ENCODE measurements at regions not wholly inside any gene's neighbourhood (a gene's known extent, or its start where the extent isn't known, plus 50 kb on each side); places are given as distances from the start of the nearest gene placed in this dataset.

GRCh38 chr6:22020299-22021003 lies 276.4 kb downstream of the PRL start:
- DNase-seq (ENCODE audit: low read depth in 2 of 2): no peak

GRCh38 chr6:22021966-22022365 lies 274.9 kb downstream of the PRL start:
- DNase-seq (ENCODE audit: low read depth in 2 of 2): no peak

- DNase-seq (ENCODE audit: low read depth in 2 of 2): no peak
Measured at GRCh38 chr6:22023937-22024336, 272.9 kb downstream of the PRL start.

DNA sequence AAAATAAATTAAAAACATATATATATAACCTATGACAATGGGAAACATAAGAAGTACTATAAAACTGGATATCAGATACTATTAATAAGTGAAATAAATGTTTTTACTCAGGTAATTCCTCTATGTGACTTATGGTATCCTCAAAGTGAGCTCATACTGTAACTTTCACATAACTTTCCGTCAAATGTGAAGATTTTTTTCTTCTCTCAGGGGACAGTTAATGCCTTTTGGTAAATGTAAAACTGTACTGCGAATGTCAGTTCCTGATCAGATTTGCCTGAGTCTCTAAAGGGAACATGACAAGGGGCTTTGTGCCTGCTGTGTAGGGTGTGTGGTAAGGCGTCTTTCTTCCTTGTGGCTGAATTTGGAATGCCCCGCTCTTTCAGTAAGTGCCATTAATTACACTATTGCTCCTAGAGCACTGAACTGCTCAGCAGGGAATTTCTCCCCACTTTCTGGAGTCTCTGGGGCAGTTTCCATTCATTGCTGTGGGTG lies 271.8 kb downstream of the PRL start:
- no peak for DNase-seq (ENCODE audit: low read depth in 2 of 2)

- DNase-seq (ENCODE audit: low read depth in 2 of 2): no peak
Measured at GRCh38 chr6:22025468-22026163, 271.2 kb downstream of the PRL start.

DNA sequence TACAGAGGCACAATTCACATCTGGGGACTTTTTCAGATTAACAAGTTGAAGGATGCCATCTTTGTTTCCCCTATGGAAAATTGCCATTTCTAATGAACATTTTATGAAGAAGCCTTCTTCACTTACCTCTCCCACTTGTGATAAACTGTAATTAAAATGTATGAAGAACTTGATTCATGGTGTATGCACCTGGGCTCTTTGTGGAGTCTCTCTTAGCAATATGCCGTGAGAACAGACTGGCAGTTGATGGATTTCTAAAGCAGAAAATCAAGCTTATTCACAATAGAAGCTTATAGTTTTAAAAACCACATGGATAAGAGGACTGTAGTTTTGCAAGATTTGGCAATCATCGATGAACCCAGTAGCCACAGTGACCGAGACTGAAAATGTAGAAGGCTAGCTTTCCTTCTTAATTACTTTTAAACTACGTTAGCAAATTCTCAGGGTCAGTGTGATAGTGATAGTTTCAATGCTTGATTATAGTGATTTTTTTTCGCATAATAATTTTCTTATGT lies 270.6 kb downstream of the PRL start:
- no peak for DNase-seq (ENCODE audit: low read depth in 2 of 2)

DNA sequence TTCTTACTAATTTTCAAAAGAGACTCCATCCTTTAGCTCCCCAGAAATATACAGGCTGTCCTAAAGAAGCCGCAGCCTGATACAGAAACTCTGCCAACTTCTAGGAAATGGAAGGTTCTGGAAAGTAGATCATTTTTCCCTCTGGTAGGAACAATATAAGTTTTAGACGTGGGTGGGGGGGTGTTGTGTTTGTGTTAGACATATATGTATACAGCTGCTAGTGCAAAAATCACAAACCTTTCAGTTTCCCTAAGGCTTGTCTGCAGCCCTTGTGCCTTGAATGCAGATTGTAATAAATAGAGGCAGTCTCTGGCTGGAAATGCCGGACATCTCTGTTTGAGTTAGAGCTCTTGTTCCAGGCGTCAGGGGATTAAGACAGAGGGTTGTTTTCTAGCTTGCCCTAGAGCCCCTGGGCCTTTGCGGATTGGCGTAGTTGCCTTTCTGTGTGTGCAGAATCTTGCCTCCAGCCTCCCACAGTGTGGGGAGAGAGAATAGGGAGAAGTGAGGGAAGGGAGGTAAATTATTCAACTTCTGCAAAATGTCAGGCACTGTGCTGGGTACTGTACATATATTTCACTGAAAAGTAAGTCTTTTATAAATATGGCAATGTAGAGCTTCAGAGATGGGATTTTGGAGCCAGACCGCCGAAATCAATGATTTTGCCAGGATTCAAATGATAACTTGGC lies 269.7 kb downstream of the PRL start:
- no peak for DNase-seq (ENCODE audit: low read depth in 2 of 2)

DNA sequence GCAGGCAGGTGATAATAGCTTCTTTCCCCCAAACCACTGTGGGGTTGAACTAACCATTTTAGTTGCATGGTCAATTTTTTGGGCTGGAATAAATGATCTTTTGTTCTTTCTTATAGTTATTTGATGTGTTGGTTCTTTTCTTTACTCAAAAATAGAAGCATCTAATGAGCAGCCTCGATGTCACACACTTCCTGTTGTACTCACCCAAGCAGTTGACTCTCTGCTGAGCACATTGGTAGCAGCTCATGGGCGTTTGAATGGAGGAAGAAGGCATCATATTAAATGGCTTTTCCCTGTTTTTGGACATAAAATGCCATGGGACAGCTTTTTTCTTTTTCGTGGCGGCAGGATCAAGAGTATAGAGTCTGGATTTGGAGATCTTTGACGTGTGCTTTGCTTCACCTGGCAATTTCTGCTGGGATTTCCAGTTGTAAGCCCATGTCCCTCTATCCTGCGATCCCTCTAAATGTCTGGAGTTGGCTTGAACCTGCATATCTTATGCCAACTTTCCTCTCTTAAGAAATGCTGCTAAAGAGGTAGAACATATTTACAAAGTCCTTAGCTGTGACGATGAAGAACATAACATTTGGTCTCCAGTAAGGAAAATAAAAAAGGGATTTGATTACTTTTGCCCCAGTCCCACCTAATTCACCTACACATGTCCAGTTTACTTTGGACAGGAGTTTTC lies 268.3 kb downstream of the PRL start:
- DNase-seq (ENCODE audit: low read depth in 2 of 2): no peak

- no peak for DNase-seq (ENCODE audit: low read depth in 2 of 2)
Measured at GRCh38 chr6:22029171-22029570, 267.7 kb downstream of the PRL start.

DNA sequence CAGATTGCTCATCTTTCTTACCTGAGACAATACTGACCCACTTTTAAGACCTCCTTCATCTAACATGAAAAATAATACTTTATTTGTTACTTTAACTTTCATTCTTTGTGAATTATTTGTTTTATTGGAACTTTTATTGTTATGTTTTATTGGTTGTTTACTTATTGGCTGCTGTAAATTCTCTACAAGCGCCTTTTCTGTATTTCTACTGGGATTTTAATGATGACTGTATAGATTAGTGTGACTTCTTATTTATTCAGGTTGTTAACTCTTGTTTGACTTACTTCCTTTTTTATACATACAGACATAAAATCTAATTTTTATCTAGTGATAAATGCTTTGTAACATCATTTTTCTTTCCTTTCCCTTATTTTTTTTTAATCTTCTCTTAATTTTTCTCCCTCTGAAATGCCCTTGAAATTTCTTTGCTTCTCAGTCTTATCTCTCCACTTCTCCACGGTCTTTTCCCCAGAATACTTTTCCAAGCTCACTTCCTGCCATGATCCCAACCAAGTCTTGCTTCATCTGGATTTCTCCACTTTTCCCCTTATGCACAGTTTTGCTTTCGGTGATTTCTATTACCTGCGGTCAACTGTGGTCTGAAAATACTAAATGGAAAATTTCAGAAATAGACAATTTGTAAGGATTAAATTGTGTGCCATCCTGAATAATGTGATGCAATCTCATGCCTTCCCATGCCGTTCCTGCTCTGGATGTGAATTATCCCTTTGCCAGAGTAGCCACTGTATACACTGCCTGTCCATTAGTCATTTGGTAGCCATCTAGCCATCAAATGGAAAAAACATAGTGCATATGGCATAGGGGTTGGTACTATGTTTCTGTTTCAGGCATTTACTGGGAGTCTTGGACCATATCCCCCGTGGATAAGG lies 265.9 kb downstream of the PRL start:
- DNase-seq (ENCODE audit: low read depth in 2 of 2): no peak

GRCh38 chr6:22035690-22036089 lies 261.1 kb downstream of the PRL start:
- no peak for DNase-seq (ENCODE audit: low read depth in 2 of 2)

GRCh38 chr6:22036275-22036674 lies 260.6 kb downstream of the PRL start:
- DNase-seq (ENCODE audit: low read depth in 2 of 2): no peak

DNA sequence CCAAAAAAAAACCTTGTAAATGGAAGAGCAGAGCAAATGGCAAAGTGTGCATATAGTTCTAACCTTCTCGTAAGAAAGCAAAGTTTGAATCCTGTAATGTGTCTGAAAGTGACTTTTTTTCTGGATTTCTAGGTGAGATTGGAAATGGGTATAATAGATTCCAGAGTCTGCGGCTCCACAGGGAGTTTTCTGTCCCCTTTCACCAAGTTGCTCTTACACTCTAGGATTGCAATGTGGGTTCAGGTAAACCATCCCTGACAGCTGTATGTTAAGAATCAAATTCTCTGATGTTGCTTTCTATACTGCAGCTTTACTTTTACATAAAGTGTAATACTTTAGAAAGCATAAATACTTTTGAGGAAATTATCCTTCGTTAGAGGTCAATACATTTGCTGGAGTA lies 260.1 kb downstream of the PRL start:
- no peak for DNase-seq (ENCODE audit: low read depth in 2 of 2)

DNA sequence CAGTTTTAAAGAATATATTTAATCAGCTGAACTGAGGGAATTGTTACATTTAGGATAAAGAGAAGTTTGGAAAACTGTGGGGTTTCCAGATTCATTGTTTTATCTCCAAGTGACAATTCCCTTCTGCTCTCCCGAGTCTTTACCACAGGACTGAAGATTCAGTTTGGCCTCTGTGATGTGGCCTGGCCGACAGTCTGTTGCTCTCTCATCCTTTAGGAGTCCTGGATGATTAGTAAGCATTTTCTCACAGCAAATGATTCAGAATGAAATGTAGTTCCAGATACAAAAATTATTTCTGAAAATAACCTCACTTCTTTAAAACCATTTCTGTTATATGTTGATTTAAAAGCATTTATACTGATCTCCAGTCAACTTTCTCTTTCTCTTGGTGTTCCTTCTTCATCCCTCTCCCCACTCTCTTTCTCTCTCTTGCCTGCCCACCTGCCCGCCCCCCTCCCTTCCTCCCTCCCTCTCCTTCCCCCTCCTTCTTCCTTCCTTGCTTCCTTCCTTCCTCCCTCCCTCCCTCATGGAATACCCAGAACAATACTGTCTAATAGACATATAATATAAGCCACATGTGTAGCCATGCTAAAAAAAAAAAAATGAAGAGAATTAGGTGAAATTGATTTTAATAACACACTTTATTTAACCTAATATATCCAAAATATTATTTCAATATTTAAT lies 254.9 kb downstream of the PRL start:
- DNase-seq (ENCODE audit: low read depth in 2 of 2): no peak

DNA sequence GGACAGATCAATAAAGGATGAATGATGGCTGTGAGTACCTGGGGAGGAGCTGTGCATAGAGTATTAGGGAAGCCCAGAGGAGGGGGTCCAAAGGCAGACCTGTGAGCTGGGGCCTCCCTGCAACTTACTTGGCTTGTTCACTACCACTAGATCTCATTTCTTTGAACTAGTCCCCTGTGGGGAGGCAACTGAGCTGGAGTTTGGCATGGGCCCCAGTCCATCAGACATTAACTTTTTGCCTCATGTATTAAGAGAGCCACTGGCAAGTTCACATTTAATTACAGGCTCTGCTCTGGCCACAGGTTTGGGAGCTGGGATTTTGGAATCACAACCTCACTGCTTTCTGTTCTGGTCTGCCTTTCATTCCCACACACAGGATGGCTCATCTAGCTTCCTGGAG lies 254.1 kb downstream of the PRL start:
- no peak for DNase-seq (ENCODE audit: low read depth in 2 of 2)

- DNase-seq (ENCODE audit: low read depth in 2 of 2): no peak
Measured at GRCh38 chr6:22043284-22043962, 253.4 kb downstream of the PRL start.

DNA sequence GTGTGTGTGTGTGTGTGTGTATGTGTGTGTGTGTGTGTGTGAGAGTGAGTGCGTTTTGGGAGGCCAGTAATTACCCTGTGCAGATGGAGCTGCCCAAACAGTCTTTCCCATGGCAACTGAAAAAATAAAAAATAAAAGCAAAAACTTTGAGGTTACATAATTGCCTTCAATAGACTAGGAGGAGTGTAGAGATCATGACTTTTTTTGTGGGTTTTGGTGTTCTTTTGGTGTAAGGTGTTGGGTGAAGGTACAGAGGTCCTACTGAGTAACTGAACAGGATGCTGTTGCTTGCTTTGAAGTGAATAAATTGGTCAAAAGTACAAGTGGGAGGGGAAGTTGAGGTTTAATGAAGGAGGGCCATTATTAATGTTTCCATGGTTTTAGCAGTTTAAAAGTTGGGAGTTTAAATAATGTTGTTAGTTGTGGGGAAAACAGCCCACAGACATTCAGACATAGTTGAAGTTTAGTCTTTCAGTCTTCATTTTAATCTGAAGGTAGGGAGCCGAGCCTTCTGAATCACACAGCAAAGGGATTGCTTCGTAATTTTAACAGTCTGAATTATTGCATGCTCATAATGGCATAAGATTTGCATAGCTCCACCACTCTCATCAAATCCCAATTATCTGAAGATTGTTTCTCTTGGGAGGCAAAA lies 251.4 kb downstream of the PRL start:
- DNase-seq (ENCODE audit: low read depth in 2 of 2): no peak

DNA sequence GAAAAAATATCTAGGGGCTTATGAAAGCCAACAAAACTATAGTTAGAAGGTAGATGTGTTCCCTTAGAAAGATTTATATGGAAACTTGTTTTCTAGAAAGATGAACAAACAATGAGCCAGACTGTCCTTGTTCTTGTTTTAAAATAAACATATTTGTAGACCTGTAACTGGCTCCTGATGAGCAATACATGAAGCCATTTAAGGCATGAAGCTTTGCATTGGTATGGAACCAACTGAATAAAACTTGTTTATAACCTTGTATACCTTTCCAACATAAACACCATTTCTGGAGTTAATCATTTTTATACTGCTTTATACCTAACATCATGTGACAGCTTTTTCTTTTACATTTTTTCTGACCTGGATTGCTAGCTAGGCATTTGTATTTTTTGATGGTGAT lies 247.8 kb downstream of the PRL start:
- no peak for DNase-seq (ENCODE audit: low read depth in 2 of 2)

DNA sequence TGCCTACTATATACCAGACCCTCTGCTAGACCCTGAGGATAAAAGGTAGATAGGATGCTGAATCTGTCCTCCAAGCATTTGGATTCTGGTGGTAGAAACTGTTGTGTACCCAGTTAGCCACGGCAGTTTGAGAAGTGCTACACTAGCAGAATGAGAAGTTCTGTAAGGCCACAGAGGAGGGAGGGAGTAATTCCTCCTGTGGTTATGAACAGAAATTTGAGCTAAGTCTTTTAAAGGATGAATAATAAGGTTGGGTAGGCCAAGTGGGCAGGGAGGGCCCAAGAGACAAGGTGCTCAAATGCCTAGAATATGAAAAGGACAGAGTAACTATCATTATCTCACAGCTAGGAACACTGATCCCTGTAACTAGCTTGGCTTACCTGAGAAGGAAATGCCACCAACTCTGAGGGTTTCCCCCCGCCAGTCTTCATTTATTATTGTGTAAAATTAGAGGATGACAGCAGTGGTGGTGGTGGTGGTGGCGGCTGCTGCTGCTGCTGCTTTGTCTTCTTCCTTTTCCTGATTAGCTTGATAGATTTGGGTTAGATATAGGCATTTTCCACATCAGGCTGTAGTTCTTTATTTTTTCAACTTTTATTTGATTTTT lies 243.3 kb downstream of the PRL start:
- no peak for DNase-seq (ENCODE audit: low read depth in 2 of 2)

Measured in stimulated activated CD4-positive, alpha-beta T cell treated with anti-CD3 and anti-CD28 coated beads, Interleukin-1b, Interleukin-23, amount 100 ng/mL, for 1 hour (primary cell).